Activated naive CD4-positive, alpha-beta T cell treated with anti-CD3 and anti-CD28 coated beads, Interleukin-2, amount 50 U/mL, for 24 hours (primary cell): ENCODE measurements at regions not wholly inside any gene's neighbourhood (a gene's known extent, or its start where the extent isn't known, plus 50 kb on each side); places are given as distances from the start of the nearest gene placed in this dataset.

ENCODE experiments used
- H3K27ac Mint-ChIP-seq: one replicate; pipeline ENCODE4 v1.8.0; 2021; ENCODE audit warnings: mild to moderate bottlenecking, mixed read lengths
- H3K27me3 Mint-ChIP-seq: one replicate; pipeline ENCODE4 v1.8.0; 2021; ENCODE audit warnings: mixed read lengths
- H3K36me3 Mint-ChIP-seq: one replicate; pipeline ENCODE4 v1.8.0; 2021; ENCODE audit warnings: mixed read lengths
- H3K4me1 Mint-ChIP-seq: one replicate; pipeline ENCODE4 v1.8.0; 2021; ENCODE audit warnings: mixed read lengths
- H3K4me3 Mint-ChIP-seq: one replicate; pipeline ENCODE4 v1.8.0; 2021; ENCODE audit warnings: mild to moderate bottlenecking, mixed read lengths
- H3K9me3 Mint-ChIP-seq: one replicate; pipeline ENCODE4 v1.8.0; 2021; ENCODE audit warnings: mixed read lengths

- Mint-ChIP-seq H3K36me3 (no peaks in the 10 kb centered on the region), H3K27ac (no peak overlapping the region), H3K4me3 (no peak overlapping the region), H3K9me3 (no peaks in the 10 kb centered on the region), H3K4me1 (no peaks in the 10 kb centered on the region), H3K27me3 (no peaks in the 10 kb centered on the region)
Measured at GRCh38 chr10:3408603-3409365, 236.2 kb upstream of the PITRM1 start.

- Mint-ChIP-seq H3K27ac (no peak overlapping the region), H3K36me3 (no peaks in the 10 kb centered on the region), H3K9me3 (no peaks in the 10 kb centered on the region), H3K4me1 (no peaks in the 10 kb centered on the region), H3K27me3 (no peaks in the 10 kb centered on the region), H3K4me3 (no peak overlapping the region)
Measured at GRCh38 chr10:3407208-3407607, 234.6 kb upstream of the PITRM1 start.

GRCh38 chr10:3406556-3406955 is 234.0 kb upstream of the PITRM1 start:
- Mint-ChIP-seq H3K9me3 (no peaks in the 10 kb centered on the region), H3K36me3 (no peaks in the 10 kb centered on the region), H3K27ac (no peak overlapping the region), H3K4me3 (no peak overlapping the region), H3K27me3 (no peaks in the 10 kb centered on the region), H3K4me1 (no peaks in the 10 kb centered on the region)

GRCh38 chr10:3404381-3404780 is 231.8 kb upstream of the PITRM1 start:
- no peaks in the 10 kb centered on the region for H3K4me1 Mint-ChIP-seq

GRCh38 chr10:3402187-3402751 is 229.7 kb upstream of the PITRM1 start:
- Mint-ChIP-seq H3K4me1 (no peaks in the 10 kb centered on the region), H3K27ac (no peak overlapping the region), H3K27me3 (no peaks in the 10 kb centered on the region), H3K4me3 (no peak overlapping the region), H3K9me3 (no peaks in the 10 kb centered on the region), H3K36me3 (no peaks in the 10 kb centered on the region)

More at GRCh38 chr10:3404381-3404780, 231.8 kb upstream of the PITRM1 start:
- no peaks in the 10 kb centered on the region for H3K27me3 Mint-ChIP-seq
- H3K36me3 Mint-ChIP-seq, result no peaks in the 10 kb centered on the region
- H3K4me3 Mint-ChIP-seq, result no peak overlapping the region
- H3K27ac Mint-ChIP-seq, result no peak overlapping the region
- H3K9me3 Mint-ChIP-seq, result no peaks in the 10 kb centered on the region

GRCh38 chr10:3401491-3401938 is 228.9 kb upstream of the PITRM1 start:
- Mint-ChIP-seq H3K9me3 (no peaks in the 10 kb centered on the region), H3K27ac (no peak overlapping the region)

GRCh38 chr10:3400348-3400747 is 227.8 kb upstream of the PITRM1 start:
- no peaks in the 10 kb centered on the region for H3K4me1 Mint-ChIP-seq
- no peak overlapping the region for H3K4me3 Mint-ChIP-seq
- no peak overlapping the region for H3K27ac Mint-ChIP-seq
- no peaks in the 10 kb centered on the region for H3K27me3 Mint-ChIP-seq
- no peaks in the 10 kb centered on the region for H3K9me3 Mint-ChIP-seq
- H3K36me3 Mint-ChIP-seq, result no peaks in the 10 kb centered on the region

More at GRCh38 chr10:3401491-3401938, 228.9 kb upstream of the PITRM1 start:
- Mint-ChIP-seq H3K27me3 (no peaks in the 10 kb centered on the region), H3K4me3 (no peak overlapping the region), H3K4me1 (no peaks in the 10 kb centered on the region), H3K36me3 (no peaks in the 10 kb centered on the region)

- no peak overlapping the region for H3K4me3 Mint-ChIP-seq
Measured at GRCh38 chr10:3399756-3400155, 227.2 kb upstream of the PITRM1 start.

GRCh38 chr10:3398825-3399646 is 226.5 kb upstream of the PITRM1 start:
- no peaks in the 10 kb centered on the region for H3K36me3 Mint-ChIP-seq
- H3K4me1 Mint-ChIP-seq, result no peaks in the 10 kb centered on the region
- H3K4me3 Mint-ChIP-seq, result no peak overlapping the region
- no peaks in the 10 kb centered on the region for H3K9me3 Mint-ChIP-seq
- H3K27me3 Mint-ChIP-seq, result no peaks in the 10 kb centered on the region
- no peak overlapping the region for H3K27ac Mint-ChIP-seq

More at GRCh38 chr10:3399756-3400155, 227.2 kb upstream of the PITRM1 start:
- no peaks in the 10 kb centered on the region for H3K36me3 Mint-ChIP-seq
- H3K27ac Mint-ChIP-seq, result no peak overlapping the region
- H3K9me3 Mint-ChIP-seq, result no peaks in the 10 kb centered on the region
- H3K27me3 Mint-ChIP-seq, result no peaks in the 10 kb centered on the region
- H3K4me1 Mint-ChIP-seq, result no peaks in the 10 kb centered on the region

GRCh38 chr10:3397846-3398245 is 225.3 kb upstream of the PITRM1 start:
- no peak overlapping the region for H3K4me3 Mint-ChIP-seq
- H3K27me3 Mint-ChIP-seq, result no peaks in the 10 kb centered on the region
- no peaks in the 10 kb centered on the region for H3K4me1 Mint-ChIP-seq
- no peaks in the 10 kb centered on the region for H3K9me3 Mint-ChIP-seq
- H3K36me3 Mint-ChIP-seq, result no peaks in the 10 kb centered on the region
- H3K27ac Mint-ChIP-seq, result no peak overlapping the region

GRCh38 chr10:3397231-3397630 is 224.6 kb upstream of the PITRM1 start:
- peak overlapping the region; percentile 15 for H3K27ac Mint-ChIP-seq
- H3K27me3 Mint-ChIP-seq, result no peaks in the 10 kb centered on the region
- H3K9me3 Mint-ChIP-seq, result no peaks in the 10 kb centered on the region
- H3K36me3 Mint-ChIP-seq, result no peaks in the 10 kb centered on the region
- no peaks in the 10 kb centered on the region for H3K4me1 Mint-ChIP-seq
- H3K4me3 Mint-ChIP-seq, result no peak overlapping the region

- Mint-ChIP-seq H3K4me3 (no peak overlapping the region), H3K9me3 (no peaks in the 10 kb centered on the region), H3K4me1 (no peaks in the 10 kb centered on the region), H3K36me3 (no peaks in the 10 kb centered on the region), H3K27me3 (no peaks in the 10 kb centered on the region), H3K27ac (no peak overlapping the region)
Measured at GRCh38 chr10:3396116-3396515, 223.5 kb upstream of the PITRM1 start.

- H3K9me3 Mint-ChIP-seq, result no peaks in the 10 kb centered on the region
- no peaks in the 10 kb centered on the region for H3K36me3 Mint-ChIP-seq
- no peaks in the 10 kb centered on the region for H3K4me1 Mint-ChIP-seq
- H3K27me3 Mint-ChIP-seq, result peaks cover 3% of the 10 kb centered on the region
- no peak overlapping the region for H3K27ac Mint-ChIP-seq
- H3K4me3 Mint-ChIP-seq, result no peak overlapping the region
Measured at GRCh38 chr10:3395458-3395861, 222.9 kb upstream of the PITRM1 start.

- Mint-ChIP-seq H3K4me3 (no peak overlapping the region), H3K36me3 (no peaks in the 10 kb centered on the region), H3K27ac (no peak overlapping the region), H3K4me1 (no peaks in the 10 kb centered on the region), H3K9me3 (no peaks in the 10 kb centered on the region), H3K27me3 (peaks cover 3% of the 10 kb centered on the region)
Measured at GRCh38 chr10:3395041-3395440, 222.5 kb upstream of the PITRM1 start.

GRCh38 chr10:3393958-3394357 is 221.4 kb upstream of the PITRM1 start:
- peaks cover 3% of the 10 kb centered on the region for H3K27me3 Mint-ChIP-seq
- H3K27ac Mint-ChIP-seq, result no peak overlapping the region
- no peaks in the 10 kb centered on the region for H3K36me3 Mint-ChIP-seq
- H3K4me3 Mint-ChIP-seq, result no peak overlapping the region
- no peaks in the 10 kb centered on the region for H3K9me3 Mint-ChIP-seq
- H3K4me1 Mint-ChIP-seq, result no peaks in the 10 kb centered on the region

- no peaks in the 10 kb centered on the region for H3K9me3 Mint-ChIP-seq
- H3K4me3 Mint-ChIP-seq, result no peak overlapping the region
- H3K27me3 Mint-ChIP-seq, result peaks cover 3% of the 10 kb centered on the region
- H3K4me1 Mint-ChIP-seq, result no peaks in the 10 kb centered on the region
- H3K36me3 Mint-ChIP-seq, result no peaks in the 10 kb centered on the region
- no peak overlapping the region for H3K27ac Mint-ChIP-seq
Measured at GRCh38 chr10:3391657-3392056, 219.1 kb upstream of the PITRM1 start.
